Neural cell (in vitro differentiated cells): ENCODE measurements at regions not wholly inside any gene's neighbourhood (a gene's known extent, or its start where the extent isn't known, plus 50 kb on each side); places are given as distances from the start of the nearest gene placed in this dataset.

Experiments
- H2AFZ ChIP-seq: fragments of 200-600, 300-800 bp; sonication (generic), shearing (Covaris generic); 2 replicates; pipeline ENCODE4 v1.6.0; 2014; ENCODE audit warnings: low read depth, mild to moderate bottlenecking, antibody characterized with exemption, low read length, moderate library complexity
- H3F3A ChIP-seq: fragments of 200-600 bp; shearing (Covaris generic); 2 replicates; pipeline ENCODE4 v1.6.1; 2016; ENCODE audit warnings: mild to moderate bottlenecking, moderate library complexity, mixed read lengths, antibody characterized with exemption, low read length; ENCODE audit not compliant: insufficient read depth, poor library complexity, severe bottlenecking
- H3K27ac ChIP-seq: fragments of 200-600, 300-800 bp; sonication (generic), shearing (Covaris generic); 2 replicates; pipeline ENCODE4 v1.5.1; 2014; ENCODE audit warnings: mild to moderate bottlenecking, low read length, moderate library complexity
- H3K27me3 ChIP-seq: fragments of 300-800, 200-600 bp; sonication (generic), shearing (Covaris generic); 2 replicates; pipeline ENCODE4 v1.6.0; 2014; ENCODE audit warnings: mild to moderate bottlenecking, low read depth, low read length, moderate library complexity; ENCODE audit not compliant: insufficient read depth
- H3K36me3 ChIP-seq: fragments of 300-800, 200-600 bp; sonication (generic), shearing (Covaris generic); 2 replicates; pipeline ENCODE4 v1.5.1; 2014; ENCODE audit warnings: mild to moderate bottlenecking, antibody characterized with exemption, low read length, moderate library complexity; ENCODE audit not compliant: insufficient read depth
- H3K4me2 ChIP-seq: fragments of 300-800, 200-600 bp; sonication (generic), shearing (Covaris generic); 2 replicates; pipeline ENCODE4 v1.6.0; 2014; ENCODE audit warnings: mild to moderate bottlenecking, low read length
- H3K4me3 ChIP-seq: fragments of 300-800, 200-600 bp; sonication (generic), shearing (Covaris generic); 2 replicates; pipeline ENCODE4 v1.5.1; 2014; ENCODE audit warnings: mild to moderate bottlenecking, low read length, moderate library complexity
- H3K79me2 ChIP-seq: fragments of 200-600 bp; shearing (Covaris generic); replicated peaks from 2 replicates; pipeline ENCODE4 v1.6.0; 2014; ENCODE audit warnings: mild to moderate bottlenecking, low read length, moderate library complexity; ENCODE audit not compliant: insufficient read depth
- H3K9ac ChIP-seq: fragments of 300-800, 200-600 bp; sonication (generic), shearing (Covaris generic); 2 replicates; pipeline ENCODE4 v1.6.1; 2016; ENCODE audit warnings: mild to moderate bottlenecking, low read length, mixed read lengths
- H3K9me2 ChIP-seq: fragments of 200-600 bp; shearing (Covaris generic); 2 replicates; pipeline ENCODE4 v1.6.1; 2016; ENCODE audit warnings: mild to moderate bottlenecking, low read length, mixed read lengths; ENCODE audit not compliant: insufficient read depth
- H3K9me3 ChIP-seq: fragments of 200-600, 300-800 bp; sonication (generic), shearing (Covaris generic); 2 replicates; pipeline ENCODE4 v1.6.1; 2016; ENCODE audit warnings: mild to moderate bottlenecking, mixed run types, low read length, moderate library complexity, mixed read lengths
- H4K20me1 ChIP-seq: fragments of 200-600 bp; shearing (Covaris generic); 2 replicates; pipeline ENCODE4 v1.6.1; 2016; ENCODE audit warnings: mild to moderate bottlenecking, mixed run types; ENCODE audit not compliant: insufficient read depth
- CTCF ChIP-seq: fragments of 450-650 bp; IDR thresholded peaks from 2 replicates; pipeline ENCODE4 v1.5.1; 2014; ENCODE audit warnings: antibody characterized with exemption, mild to moderate bottlenecking, moderate library complexity; ENCODE audit not compliant: poor library complexity, severe bottlenecking
- EP300 ChIP-seq: fragments of 450-650 bp; conservative IDR thresholded peaks from 2 replicates; pipeline ENCODE4 v1.6.1; 2014; ENCODE audit warnings: antibody characterized with exemption, mild to moderate bottlenecking, moderate library complexity; ENCODE audit not compliant: poor library complexity, severe bottlenecking
- EZH2 ChIP-seq: fragments of 200-600, 300-800 bp; shearing (Covaris generic), sonication (generic); IDR thresholded peaks from 2 replicates; pipeline ENCODE4 v1.6.1; 2014; ENCODE audit warnings: antibody characterized with exemption, low read length, borderline replicate concordance, mild to moderate bottlenecking; ENCODE audit not compliant: insufficient read depth, poor library complexity, severe bottlenecking
- MXI1 ChIP-seq: fragments of 450-650 bp; conservative IDR thresholded peaks from 2 replicates; pipeline ENCODE4 v1.6.1; 2014; ENCODE audit warnings: antibody characterized with exemption, mild to moderate bottlenecking; ENCODE audit not compliant: poor library complexity, severe bottlenecking
- POLR2AphosphoS5 ChIP-seq: IDR thresholded peaks from 2 replicates; pipeline ENCODE4 v1.6.1; 2012
- RAD21 ChIP-seq: fragments of 450-650 bp; conservative IDR thresholded peaks from 2 replicates; pipeline ENCODE4 v1.6.1; 2014; ENCODE audit warnings: antibody characterized with exemption, mild to moderate bottlenecking, moderate library complexity
- REST ChIP-seq: IDR thresholded peaks from 2 replicates; pipeline ENCODE4 v1.6.1; 2012; ENCODE audit warnings: borderline replicate concordance
- SMC3 ChIP-seq: fragments of 450-650 bp; conservative IDR thresholded peaks from 2 replicates; pipeline ENCODE4 v1.6.1; 2014; ENCODE audit warnings: antibody characterized with exemption, mild to moderate bottlenecking, moderate library complexity; ENCODE audit not compliant: poor library complexity
- TAF1 ChIP-seq: IDR thresholded peaks from 2 replicates; pipeline ENCODE4 v1.6.1; 2012; ENCODE audit warnings: low read depth

- Histone ChIP-seq H3K9ac (no peak overlapping the region), H3K79me2 (no peaks in the 10 kb centered on the region), H3K4me3 (no peak overlapping the region), H3K36me3 (no peaks in the 10 kb centered on the region), H3K4me2 (no peak overlapping the region), H3F3A (no peaks in the 10 kb centered on the region), H3K27me3 (no peaks in the 10 kb centered on the region), H3K27ac (no peak overlapping the region), H2AFZ (no peak overlapping the region), H3K9me3 (no peaks in the 10 kb centered on the region), H3K9me2 (no peaks in the 10 kb centered on the region), H4K20me1 (no peaks in the 10 kb centered on the region)
- TF ChIP-seq POLR2AphosphoS5 (no peak), RAD21 (no peak), EZH2 (no peak), SMC3 (no peak), EP300 (no peak), REST (no peak), TAF1 (no peak), CTCF (no peak), MXI1 (no peak)
Measured at GRCh38 chr5:53422539-53422938, 57.9 kb upstream of the FST start.

GRCh38 chr5:53423724-53424123 lies 56.7 kb upstream of the FST start:
- no peak overlapping the region for H2AFZ ChIP-seq

More at GRCh38 chr5:53423724-53424123, 56.7 kb upstream of the FST start:
- Histone ChIP-seq H3K4me3 (no peak overlapping the region), H3K27ac (no peak overlapping the region), H3F3A (no peaks in the 10 kb centered on the region), H3K9me2 (no peaks in the 10 kb centered on the region), H3K9me3 (no peaks in the 10 kb centered on the region), H3K27me3 (no peaks in the 10 kb centered on the region), H3K79me2 (no peaks in the 10 kb centered on the region), H3K9ac (no peak overlapping the region), H3K4me2 (no peak overlapping the region), H3K36me3 (no peaks in the 10 kb centered on the region), H4K20me1 (no peaks in the 10 kb centered on the region)
- TF ChIP-seq MXI1: no peak
- no peak for TF ChIP-seq SMC3
- TF ChIP-seq EZH2: no peak
- TF ChIP-seq REST: no peak
- no peak for TF ChIP-seq POLR2AphosphoS5
- no peak for TF ChIP-seq TAF1
